K562 (cell line): ENCODE measurements at regions not wholly inside any gene's neighbourhood (a gene's known extent, or its start where the extent isn't known, plus 50 kb on each side); places are given as distances from the start of the nearest gene placed in this dataset.

Experiments
- ATAC-seq: fragments of 200-7000 bp; cut with Tn5 transposase; 3 replicates; pipeline ENCODE4 v1.9.1; 2020; ENCODE audit warnings: moderate library complexity
- BruUV-seq: library from RNA; stranded (reverse); fragments of 400-500 nt; replicated peaks from 2 replicates; lab custom pipeline; 2021; lab: Mats Ljungman, UMichigan
- CTCF ChIA-PET: fragments of 300-600 bp; formaldehyde crosslinking; extraction: SDS; loops from one replicate; lab custom pipeline; 2021; ENCODE audit warnings: low intra/inter-chr PET ratio; lab: Yijun Ruan, JAX
- POLR2A ChIA-PET: fragments of 300-600, 350-650 bp; sonication (Branson Sonifier 250); formaldehyde crosslinking; extraction: SDS; loops from one replicate; lab custom pipeline; 2021; ENCODE audit warnings: antibody characterized with exemption, inconsistent platforms; lab: Yijun Ruan, JAX
- DNase-seq, 4 experiments: peaks; one replicate each; pipeline versions ENCODE4 v3.0.0 to v3.0.0-alpha.2; 2011 to 2018; ENCODE audit warnings: low spot score in 3 of 4, mixed read lengths in 3 of 4; ENCODE audit errors: extremely low read depth in 1 of 4
- FAIRE-seq: peaks from 2 replicates; lab custom pipeline; 2011; peaks lifted over from hg19 to GRCh38; lab: Jason Lieb, UNC
- H2AFZ ChIP-seq: 2 replicates; pipeline ENCODE4 v1.6.0; 2011; ENCODE audit warnings: low read depth, low read length, control low read depth, inconsistent platforms
- H3K27ac ChIP-seq: fragments of 200-600 bp; 3 replicates; pipeline ENCODE4 v1.8.0; 2011; ENCODE audit warnings: low read depth, mild to moderate bottlenecking, control low read depth, inconsistent platforms, low read length, moderate library complexity, mixed read lengths; ENCODE audit errors: extremely low read depth
- H3K27me3 ChIP-seq, 2 experiments: fragments of 300-600 bp in 1 of 2; 2 replicates in 1 of 2; 3 replicates in 1 of 2; pipeline versions ENCODE4 v1.6.0 to v1.8.0; 2011; ENCODE audit warnings: inconsistent platforms in 2 of 2, low read length in 2 of 2, mild to moderate bottlenecking in 1 of 2, mixed read lengths in 1 of 2, moderate library complexity in 1 of 2; ENCODE audit not compliant: control insufficient read depth in 2 of 2, insufficient read depth in 2 of 2
- H3K36me3 ChIP-seq: fragments of 300-600 bp; 3 replicates; pipeline ENCODE4 v1.8.0; 2011; ENCODE audit warnings: mild to moderate bottlenecking, low read length, inconsistent platforms; ENCODE audit not compliant: control insufficient read depth, insufficient read depth
- H3K4me1 ChIP-seq, 2 experiments: fragments of 200-600 bp in 1 of 2; replicated peaks in 1 of 2; 2 replicates in 1 of 2; 3 replicates in 1 of 2; pipeline versions ENCODE4 v1.5.1 to v1.8.0; 2011; ENCODE audit warnings: inconsistent platforms in 2 of 2, low read length in 2 of 2, mild to moderate bottlenecking in 1 of 2, mixed read lengths in 1 of 2, moderate library complexity in 1 of 2; ENCODE audit not compliant: control insufficient read depth in 2 of 2, insufficient read depth in 2 of 2
- H3K4me2 ChIP-seq: 2 replicates; pipeline ENCODE4 v1.6.1; 2011; ENCODE audit warnings: low read length, control low read depth, inconsistent platforms, mixed read lengths; ENCODE audit not compliant: insufficient read depth
- H3K4me3 ChIP-seq: fragments of 200-600 bp; sonication (generic), shearing (Covaris generic); 2 replicates; pipeline ENCODE4 v1.5.1; 2016; ENCODE audit warnings: control low read depth, inconsistent platforms
- H3K79me2 ChIP-seq: fragments of 200-600 bp; 3 replicates; pipeline ENCODE4 v1.8.0; 2011; ENCODE audit warnings: low read length, inconsistent platforms; ENCODE audit not compliant: control insufficient read depth, insufficient read depth
- H3K9ac ChIP-seq, 2 experiments: 2 replicates each; pipeline versions ENCODE4 v1.6.0 to v1.6.1; 2011; ENCODE audit warnings: low read depth in 2 of 2, low read length in 2 of 2, control low read depth in 1 of 2, inconsistent platforms in 1 of 2, mild to moderate bottlenecking in 1 of 2, mixed read lengths in 1 of 2; ENCODE audit not compliant: insufficient read depth in 1 of 2
- H3K9me1 ChIP-seq: one replicate; pipeline ENCODE4 v1.6.0; 2011; ENCODE audit warnings: inconsistent platforms, mild to moderate bottlenecking, low read length, moderate library complexity; ENCODE audit not compliant: control insufficient read depth, insufficient read depth
- H3K9me3 ChIP-seq: replicated peaks from 2 replicates; pipeline ENCODE4 v1.5.1; 2011; ENCODE audit warnings: low read depth, low read length, inconsistent platforms; ENCODE audit not compliant: control insufficient read depth, insufficient read depth
- H4K20me1 ChIP-seq: replicated peaks from 2 replicates; pipeline ENCODE4 v1.6.1; 2011; ENCODE audit warnings: low read length, inconsistent platforms, mixed read lengths; ENCODE audit not compliant: control insufficient read depth, insufficient read depth
- ADNP ChIP-seq: fragments of 200-800 bp; sonication (Bioruptor generic); IDR thresholded peaks from 2 replicates; pipeline ENCODE4 v1.6.1; 2016; ENCODE audit warnings: missing genetic modification characterization, missing compliant biosample characterization
- ASH1L ChIP-seq: fragments of 450-650 bp; IDR thresholded peaks from 2 replicates; pipeline ENCODE4 v1.6.1; 2018; ENCODE audit warnings: borderline replicate concordance, mild to moderate bottlenecking, low read depth; ENCODE audit not compliant: partially characterized antibody
- CBX1 ChIP-seq: sonication (generic); IDR thresholded peaks from 2 replicates; pipeline ENCODE4 v1.6.1; 2016; ENCODE audit warnings: antibody characterized with exemption, low read depth, mild to moderate bottlenecking
- FOSL1 ChIP-seq: fragments of 200-800 bp; sonication (Bioruptor generic); conservative IDR thresholded peaks from 2 replicates; pipeline ENCODE4 v1.6.1; 2016; ENCODE audit warnings: missing genetic modification characterization, missing compliant biosample characterization
- MEIS2 ChIP-seq: fragments of 450-650 bp; IDR thresholded peaks from 2 replicates; pipeline ENCODE4 v1.6.1; 2014; ENCODE audit warnings: mild to moderate bottlenecking; ENCODE audit not compliant: partially characterized antibody
- PCBP2 ChIP-seq: fragments of 200-400 bp; formaldehyde crosslinking; IDR thresholded peaks from 2 replicates; pipeline ENCODE4 v1.6.1; 2018; ENCODE audit warnings: low read length, low read depth, mild to moderate bottlenecking, moderate library complexity; ENCODE audit not compliant: poor library complexity, severe bottlenecking
- WGBS: fragments of 100-300 bp; shearing (Covaris generic); methylation state at CpG from one replicate; pipeline ENCODE4 v1.1.6; 2016; ENCODE audit warnings: low coverage, mixed read lengths; ENCODE audit not compliant: insufficient coverage; ENCODE audit errors: missing lambda C conversion rate; 5-methylcytosine and 5-hydroxymethylcytosine counted together
- in situ Hi-C: fragments of 300-500 bp; cut with MboI; formaldehyde crosslinking; loops from 4 replicates; pipeline ENCODE4 v1.15.0; 2018; ENCODE audit warnings: inconsistent platforms, mixed read lengths
- intact Hi-C: fragments of 100-400 bp; cut with micrococcal nuclease; formaldehyde crosslinking; loops from 2 replicates; pipeline ENCODE4 v1.14.2; 2022
- TF ChIP-seq, protein P1 (sequence below): fragments of 450-650 bp; IDR thresholded peaks from 2 replicates; pipeline ENCODE4 v1.6.1; 2016; ENCODE audit warnings: low read depth

DNA sequence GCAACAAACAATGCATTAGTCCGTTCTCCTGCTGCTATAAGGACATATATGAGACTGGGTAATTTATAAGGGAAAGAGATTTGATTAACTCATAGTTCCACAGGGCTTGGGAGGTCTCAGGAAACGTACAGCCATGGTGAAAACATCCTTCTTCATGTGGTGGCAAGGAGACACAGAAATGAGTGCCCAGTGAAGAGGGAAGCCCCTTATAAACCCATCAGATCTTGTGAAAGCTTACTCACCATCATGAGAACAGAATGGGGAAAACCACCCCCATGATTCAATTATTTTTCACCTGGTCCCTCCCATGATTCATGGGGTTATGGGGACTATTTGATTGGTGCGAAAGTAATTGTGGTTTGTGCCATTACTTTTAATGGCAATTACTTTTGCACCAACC, 655.8 kb upstream of the SEMA6A start:
- FAIRE-seq (no peak), DNase-seq (no peak), ATAC-seq (no peak)
- POLR2A ChIA-PET: no interaction called here
- Histone ChIP-seq H2AFZ (no peak overlapping the region), H3K79me2 (no peaks in the 10 kb centered on the region), H4K20me1 (no peaks in the 10 kb centered on the region), H3K4me1 (no peaks in the 10 kb centered on the region), H3K4me2 (no peak overlapping the region), H3K36me3 (no peaks in the 10 kb centered on the region), H3K9ac (no peak overlapping the region)
- BruUV-seq: no TSS peak
- TF ChIP-seq CBX1 (no peak), FOSL1 (tag) (no peak), PCBP2 (no peak), ASH1L (no peak), ADNP (tag) (no peak), MEIS2 (no peak)
- TF ChIP-seq, protein P1, sequence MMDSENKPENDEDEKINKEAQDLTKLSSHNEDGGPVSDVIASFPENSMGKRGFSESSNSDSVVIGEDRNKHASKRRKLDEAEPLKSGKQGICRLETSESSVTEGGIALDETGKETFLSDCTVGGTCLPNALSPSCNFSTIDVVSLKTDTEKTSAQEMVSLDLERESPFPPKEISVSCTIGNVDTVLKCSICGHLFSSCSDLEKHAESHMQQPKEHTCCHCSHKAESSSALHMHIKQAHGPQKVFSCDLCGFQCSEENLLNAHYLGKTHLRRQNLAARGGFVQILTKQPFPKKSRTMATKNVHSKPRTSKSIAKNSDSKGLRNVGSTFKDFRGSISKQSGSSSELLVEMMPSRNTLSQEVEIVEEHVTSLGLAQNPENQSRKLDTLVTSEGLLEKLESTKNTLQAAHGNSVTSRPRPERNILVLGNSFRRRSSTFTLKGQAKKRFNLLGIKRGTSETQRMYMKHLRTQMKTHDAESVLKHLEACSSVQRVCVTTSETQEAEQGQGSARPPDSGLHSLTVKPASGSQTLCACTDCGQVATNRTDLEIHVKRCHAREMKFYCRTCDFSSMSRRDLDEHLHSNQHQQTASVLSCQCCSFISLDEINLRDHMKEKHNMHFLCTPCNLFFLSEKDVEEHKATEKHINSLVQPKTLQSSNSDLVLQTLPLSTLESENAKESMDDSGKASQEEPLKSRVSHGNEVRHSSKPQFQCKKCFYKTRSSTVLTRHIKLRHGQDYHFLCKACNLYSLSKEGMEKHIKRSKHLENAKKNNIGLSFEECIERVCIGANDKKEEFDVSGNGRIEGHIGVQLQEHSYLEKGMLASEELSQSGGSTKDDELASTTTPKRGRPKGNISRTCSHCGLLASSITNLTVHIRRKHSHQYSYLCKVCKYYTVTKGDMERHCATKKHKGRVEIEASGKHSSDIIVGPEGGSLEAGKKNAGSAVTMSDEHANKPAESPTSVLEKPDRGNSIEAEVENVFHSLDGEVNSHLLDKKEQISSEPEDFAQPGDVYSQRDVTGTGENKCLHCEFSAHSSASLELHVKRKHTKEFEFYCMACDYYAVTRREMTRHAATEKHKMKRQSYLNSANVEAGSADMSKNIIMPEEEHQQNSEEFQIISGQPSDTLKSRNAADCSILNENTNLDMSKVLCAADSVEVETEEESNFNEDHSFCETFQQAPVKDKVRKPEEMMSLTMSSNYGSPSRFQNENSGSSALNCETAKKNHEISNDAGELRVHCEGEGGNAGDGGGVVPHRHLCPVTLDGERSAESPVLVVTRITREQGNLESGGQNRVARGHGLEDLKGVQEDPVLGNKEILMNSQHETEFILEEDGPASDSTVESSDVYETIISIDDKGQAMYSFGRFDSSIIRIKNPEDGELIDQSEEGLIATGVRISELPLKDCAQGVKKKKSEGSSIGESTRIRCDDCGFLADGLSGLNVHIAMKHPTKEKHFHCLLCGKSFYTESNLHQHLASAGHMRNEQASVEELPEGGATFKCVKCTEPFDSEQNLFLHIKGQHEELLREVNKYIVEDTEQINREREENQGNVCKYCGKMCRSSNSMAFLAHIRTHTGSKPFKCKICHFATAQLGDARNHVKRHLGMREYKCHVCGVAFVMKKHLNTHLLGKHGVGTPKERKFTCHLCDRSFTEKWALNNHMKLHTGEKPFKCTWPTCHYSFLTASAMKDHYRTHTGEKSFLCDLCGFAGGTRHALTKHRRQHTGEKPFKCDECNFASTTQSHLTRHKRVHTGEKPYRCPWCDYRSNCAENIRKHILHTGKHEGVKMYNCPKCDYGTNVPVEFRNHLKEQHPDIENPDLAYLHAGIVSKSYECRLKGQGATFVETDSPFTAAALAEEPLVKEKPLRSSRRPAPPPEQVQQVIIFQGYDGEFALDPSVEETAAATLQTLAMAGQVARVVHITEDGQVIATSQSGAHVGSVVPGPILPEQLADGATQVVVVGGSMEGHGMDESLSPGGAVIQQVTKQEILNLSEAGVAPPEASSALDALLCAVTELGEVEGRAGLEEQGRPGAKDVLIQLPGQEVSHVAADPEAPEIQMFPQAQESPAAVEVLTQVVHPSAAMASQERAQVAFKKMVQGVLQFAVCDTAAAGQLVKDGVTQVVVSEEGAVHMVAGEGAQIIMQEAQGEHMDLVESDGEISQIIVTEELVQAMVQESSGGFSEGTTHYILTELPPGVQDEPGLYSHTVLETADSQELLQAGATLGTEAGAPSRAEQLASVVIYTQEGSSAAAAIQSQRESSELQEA: no peak
- TF ChIP-seq, all 486 proteins: peak for 0
- in situ Hi-C loops: no loop called here
- intact Hi-C loops: no loop called here
- Histone ChIP-seq H3K9me3 (no peaks in the 10 kb centered on the region), H3K27me3 (no peaks in the 10 kb centered on the region), H3K9me1 (no peaks in the 10 kb centered on the region), H3K27ac (no peak overlapping the region), H3K4me3 (no peak overlapping the region)
- CTCF ChIA-PET: no interaction called here
- 9% methylated on average over 3 of the region's 3 CpGs for WGBS
